Myocyte (in vitro differentiated cells): ENCODE measurements at regions not wholly inside any gene's neighbourhood (a gene's known extent, or its start where the extent isn't known, plus 50 kb on each side); places are given as distances from the start of the nearest gene placed in this dataset.
"Not testable (repeated sequence)": the region's sequence is repeated elsewhere in the genome, so short reads cannot be mapped to it uniquely, and the experiment has no call there.

Experiments used
- DNase-seq: peaks from one replicate; pipeline ENCODE4 v3.0.0-alpha.2; 2012; ENCODE audit warnings: low read depth

DNA sequence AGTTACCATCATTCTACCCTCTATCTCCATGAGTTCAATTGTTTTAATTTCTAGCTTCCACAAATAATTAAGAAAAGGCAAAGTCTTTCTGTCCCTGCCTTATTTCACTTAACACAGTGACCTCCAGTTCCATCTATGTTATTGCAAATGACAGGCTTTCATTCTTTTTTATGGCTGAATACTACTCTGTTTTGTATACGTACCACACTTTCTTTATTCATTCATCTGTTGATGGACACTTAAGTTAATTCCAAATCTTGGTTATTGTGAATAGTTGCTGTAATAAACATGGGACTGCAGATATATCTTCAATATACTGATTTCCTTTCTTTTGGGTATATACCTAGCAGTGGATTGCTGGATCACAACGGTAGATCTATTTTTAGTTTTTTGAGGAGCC, 314.1 kb downstream of the SV2B start:
- no peak for DNase-seq

DNA sequence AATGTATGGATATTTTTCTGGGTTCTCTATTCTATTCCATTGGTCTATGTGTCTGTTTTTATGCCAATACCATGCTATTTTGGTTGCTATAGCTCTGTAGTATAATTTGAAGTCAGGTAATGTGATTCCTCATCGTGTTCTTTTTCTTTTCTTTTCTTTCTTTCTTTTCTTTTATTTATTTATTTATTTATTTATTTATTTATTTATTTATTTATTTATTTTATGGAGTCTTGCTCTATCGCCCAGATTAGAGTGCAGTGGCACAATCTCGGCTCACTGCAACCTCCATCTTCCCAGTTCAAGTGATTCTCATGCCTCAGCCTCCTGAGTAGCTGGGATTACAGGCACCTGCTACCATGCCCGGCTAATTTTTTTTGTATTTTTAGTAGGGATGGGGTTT, 315.2 kb downstream of the SV2B start:
- not testable (repeated sequence) for DNase-seq

DNA sequence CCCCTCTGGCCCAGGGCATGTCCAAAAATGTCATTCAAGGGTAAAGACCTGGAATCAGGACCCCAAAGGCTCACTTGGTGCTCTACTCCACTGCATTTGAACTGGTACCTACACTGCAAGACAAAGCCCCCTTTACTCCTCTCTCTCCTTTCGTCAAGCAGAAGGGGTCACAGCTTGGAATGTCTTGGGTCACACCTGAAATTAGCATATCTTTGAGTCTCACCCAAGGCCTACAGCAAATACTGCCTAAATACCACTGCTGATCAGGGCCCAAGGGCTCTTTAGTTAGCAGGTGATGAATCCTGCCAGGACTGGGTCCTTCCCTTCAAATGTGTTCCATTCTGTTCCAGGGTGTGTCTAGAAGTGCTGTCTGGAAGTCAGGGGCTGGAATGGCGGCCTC, 320.6 kb downstream of the SV2B start:
- DNase-seq, result no peak

DNA sequence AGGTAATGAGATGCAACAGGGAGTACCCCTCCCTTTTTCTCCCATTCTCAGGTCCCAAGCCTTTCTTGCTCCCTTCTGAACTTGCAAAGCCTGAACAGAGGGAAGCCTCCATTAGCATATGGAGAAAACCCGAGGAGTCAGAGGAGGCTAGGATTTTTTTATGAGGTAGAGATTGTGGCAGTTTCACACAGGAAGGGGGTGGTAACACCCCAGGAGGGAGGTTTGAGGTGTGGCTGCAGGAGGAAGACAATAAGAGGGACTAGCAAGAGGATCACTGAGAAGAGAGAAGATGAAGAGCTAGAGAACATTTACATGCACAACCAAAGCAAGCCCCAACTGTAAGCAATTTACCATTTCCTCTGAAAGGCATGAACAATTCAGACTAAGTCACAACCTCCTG, 322.7 kb downstream of the SV2B start:
- no peak for DNase-seq

DNA sequence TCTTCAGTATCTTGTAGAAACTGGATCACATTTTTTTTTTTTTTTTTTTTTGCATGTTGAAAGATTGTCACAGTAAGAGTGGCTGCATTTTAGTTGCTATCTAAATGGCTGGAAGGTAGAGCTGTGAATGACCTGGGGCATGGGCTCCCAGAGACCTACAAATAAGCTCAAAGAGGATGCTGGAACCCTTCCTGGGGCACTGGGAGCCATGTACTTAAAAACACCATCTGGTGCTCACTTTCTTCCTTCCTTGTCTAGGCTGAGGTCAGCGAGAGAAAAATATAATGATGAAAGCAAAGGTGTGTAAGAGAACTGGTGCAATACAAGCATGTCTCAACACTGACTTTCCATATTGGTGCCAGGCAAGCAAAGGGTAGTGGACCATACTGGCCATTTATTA, 323.9 kb downstream of the SV2B start:
- no peak for DNase-seq

DNA sequence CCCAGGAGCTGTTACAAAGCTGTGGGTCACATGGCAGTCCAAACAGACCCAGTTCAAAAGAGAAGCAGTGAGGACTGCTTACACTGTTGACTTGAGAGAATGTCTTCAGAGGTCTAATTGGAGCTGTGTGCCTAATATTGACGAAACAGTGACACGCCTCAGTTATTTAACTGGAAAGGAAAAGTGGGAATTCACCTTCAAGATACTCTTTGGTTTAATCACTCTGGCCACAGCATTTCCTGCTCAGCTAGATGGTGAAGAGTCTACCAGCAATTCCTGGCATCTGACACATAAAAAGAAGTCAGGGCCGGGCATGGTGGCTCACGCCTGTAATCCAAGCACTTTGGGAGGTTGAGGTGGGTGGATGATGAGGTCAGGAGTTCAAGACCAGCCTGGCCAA, 326.4 kb downstream of the SV2B start:
- DNase-seq, result no peak

DNA sequence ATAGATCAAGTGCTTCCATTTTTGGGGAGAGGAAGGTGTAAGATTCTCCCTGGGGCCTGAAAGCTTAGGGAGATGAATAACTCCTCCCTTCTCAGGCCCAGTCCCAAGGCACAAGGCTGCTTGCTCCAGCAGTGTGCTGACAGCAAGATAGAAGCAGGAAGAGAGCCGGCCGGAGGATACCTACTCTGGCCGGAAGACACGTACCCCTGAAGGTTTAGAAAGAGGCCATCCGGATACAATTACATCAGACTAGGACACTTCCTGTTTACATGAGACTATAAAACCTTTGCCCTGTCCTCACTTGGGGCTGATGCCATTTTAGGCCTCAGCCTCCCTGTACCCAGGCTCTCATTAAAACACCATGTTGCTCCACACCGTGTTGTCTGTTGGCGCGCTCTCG, 329.9 kb downstream of the SV2B start:
- no peak for DNase-seq

DNA sequence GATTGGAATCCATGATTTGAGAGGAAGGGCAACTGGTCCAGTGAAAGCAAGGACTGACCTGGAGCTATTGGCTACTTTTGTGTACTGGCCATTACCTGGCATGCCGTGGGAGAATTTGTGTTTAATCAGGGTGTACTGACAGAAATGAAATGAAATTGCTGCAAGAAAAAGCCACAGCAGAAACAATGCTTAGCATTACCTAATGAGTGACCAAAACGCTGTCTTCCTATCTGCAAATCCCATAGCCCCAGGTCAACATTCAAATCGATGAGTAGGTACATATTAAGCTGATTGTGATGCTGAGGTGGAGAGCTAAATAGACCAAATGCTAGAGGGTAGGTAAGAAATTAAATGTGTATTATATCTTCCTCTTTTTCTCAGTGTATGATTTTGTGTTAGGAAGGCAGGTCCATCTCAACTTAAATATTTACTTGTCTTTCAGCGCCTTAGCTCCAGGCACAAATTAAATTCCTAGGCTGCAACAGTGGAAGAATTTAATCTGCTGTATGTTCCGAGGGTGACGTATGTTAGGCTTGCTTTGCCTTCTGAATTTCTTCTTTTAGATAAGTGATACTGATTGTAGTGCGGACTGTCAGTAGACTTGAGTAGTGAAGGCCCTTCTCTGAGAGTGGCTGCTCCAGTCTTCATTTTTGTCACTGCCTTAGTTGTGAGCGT, 331.1 kb downstream of the SV2B start:
- DNase-seq, result no peak

DNA sequence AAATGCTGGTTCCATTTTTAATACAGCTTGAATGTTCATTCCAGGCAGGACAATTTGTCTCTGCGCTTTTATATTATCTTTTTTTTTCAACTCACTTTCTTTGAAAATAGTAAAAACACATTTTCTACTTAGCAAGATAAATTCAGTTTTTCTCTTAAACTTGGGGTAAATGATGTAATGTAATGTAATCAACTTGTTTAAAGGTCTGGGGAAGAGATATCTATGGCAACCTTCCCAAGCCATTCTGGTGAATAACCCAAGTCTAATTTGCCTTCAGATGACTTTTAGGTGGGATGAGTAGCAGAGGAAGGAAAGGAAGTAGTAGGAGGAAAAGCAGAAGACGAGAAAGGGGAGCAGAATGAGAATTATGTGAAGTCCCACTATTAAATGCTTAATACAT, 335.1 kb downstream of the SV2B start:
- DNase-seq, result no peak

DNA sequence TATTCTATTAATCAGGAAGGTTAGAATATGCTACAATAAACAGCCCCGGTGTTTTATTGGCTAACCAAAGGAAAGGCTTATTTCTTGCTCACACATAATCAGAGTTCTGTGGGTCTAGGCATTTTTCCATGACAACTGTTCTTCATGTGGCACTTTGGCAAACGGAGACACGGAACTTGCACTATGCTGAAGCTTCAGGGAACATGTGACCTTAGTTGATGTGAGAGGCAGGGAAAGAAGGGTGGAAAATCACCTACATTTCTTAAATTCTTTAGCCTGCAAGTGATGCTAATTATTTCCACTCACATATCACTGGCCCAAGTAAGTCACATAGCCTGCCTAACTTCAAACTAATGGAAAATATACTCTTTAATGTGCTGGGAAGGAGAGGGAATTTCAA, 344.6 kb downstream of the SV2B start:
- no peak for DNase-seq

DNA sequence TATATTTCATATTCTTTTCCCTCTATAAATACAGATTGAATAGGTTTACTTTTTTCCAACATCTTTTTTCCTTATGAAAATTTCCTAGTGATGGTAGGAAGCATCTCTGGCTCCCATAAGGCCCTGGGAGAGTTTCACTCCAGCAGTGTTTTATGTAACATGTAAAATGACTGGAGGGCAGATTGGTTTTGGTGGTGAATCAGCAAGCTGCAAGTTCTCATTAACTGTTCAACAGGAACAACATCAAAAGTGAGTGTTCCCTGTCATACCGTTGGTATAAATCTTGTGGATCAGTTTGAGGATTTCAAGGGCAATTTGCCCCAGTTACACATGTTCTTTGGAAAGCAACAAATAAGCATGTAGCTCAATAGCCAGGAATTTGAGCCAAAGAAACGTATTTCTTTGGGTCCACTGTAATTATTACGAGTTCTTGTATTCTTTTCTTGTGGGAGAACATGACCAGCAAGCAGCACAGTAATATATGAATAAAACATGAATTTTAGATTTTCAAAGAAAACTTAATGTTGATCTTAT, 345.7 kb downstream of the SV2B start:
- no peak for DNase-seq

DNA sequence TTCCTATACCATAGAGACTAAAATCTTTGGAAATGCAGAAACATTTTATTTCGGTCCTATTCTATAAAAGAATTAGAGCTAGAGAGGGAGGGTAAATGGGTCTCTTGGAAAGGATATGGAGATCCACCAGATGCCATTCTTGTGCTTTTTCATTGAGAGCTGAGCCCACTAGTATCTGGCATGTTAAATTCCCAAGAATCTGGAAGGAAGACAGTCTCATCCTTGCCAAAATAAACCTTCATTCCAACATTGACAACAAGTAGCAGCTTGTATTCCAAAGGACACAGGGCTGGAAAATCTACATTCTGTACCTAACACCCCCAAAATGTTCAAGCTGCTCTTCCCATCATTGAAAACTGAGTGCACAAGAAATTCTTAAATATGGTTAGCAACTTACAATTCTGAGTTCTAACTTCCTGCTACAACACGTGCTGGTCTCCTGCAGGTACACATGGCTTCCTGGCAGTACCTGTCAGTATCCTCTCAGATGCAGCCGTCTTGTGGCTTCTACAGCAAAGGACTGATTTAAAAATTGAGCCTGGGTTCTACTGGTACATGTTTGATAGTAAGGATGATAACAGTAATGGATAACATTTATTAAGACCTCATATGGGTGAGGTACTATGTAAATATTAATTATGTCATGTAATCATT, 348.1 kb downstream of the SV2B start:
- no peak for DNase-seq

DNA sequence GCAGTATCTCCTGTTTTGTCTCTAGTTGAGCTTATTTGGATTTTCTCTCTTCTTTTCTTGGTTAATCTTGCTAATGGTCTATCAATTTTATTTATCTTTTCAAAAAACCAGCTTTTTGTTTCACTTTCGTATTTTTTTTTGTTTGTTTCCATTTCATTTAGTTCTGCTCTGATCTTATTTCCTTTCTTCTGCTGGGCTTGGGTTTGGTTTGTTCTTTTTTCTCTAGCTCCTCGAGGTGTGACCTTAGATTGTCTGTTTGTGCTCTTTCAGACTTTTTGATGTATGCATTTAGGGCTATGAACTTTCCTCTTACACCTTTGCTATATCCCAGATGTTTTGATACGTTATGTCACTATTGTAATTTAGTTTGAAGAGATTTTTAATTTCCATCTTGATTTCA, 353.3 kb downstream of the SV2B start:
- not testable (repeated sequence) for DNase-seq

DNA sequence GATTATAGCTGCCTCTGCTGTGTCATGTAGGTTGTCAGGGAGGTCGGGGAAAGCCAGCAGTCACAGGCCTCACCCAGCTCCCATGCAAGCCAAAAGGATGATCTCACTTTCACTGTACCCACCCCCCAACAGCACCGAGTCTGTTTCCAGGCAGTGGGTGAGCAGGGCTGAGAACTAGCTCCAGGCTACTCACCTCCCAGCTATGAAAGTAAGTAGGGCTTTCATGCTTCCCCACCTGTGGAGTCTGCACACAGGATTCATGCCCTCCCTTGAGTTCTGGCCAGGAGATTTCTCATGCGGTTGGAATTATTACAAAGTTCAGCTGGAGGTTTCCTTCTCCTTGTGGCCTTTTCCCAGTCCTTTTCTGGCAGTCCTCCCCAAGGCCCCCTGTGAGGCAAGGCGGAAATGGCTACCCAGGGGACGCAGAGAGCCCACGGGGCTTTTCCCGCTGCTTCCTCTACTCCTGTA, 356.2 kb downstream of the SV2B start:
- no peak for DNase-seq

DNA sequence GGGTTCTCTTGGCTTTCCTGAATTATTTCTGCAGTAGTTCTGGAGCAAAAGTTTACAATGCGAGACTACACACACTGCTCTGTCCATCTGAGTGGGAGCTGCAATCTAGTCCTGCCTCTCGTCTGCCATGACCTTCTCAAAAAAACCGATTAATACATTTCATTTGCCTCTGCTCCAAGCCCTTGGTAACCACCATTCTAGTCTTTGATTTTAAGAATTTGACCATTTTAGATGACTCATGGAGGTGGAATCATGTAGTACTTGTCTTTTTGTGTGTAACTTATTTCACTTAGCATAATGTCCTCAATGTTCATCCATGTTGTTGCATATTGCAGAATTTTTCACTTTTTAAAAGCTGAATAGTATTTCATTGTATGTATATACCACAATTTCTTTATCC, 356.9 kb downstream of the SV2B start:
- DNase-seq, result no peak

DNA sequence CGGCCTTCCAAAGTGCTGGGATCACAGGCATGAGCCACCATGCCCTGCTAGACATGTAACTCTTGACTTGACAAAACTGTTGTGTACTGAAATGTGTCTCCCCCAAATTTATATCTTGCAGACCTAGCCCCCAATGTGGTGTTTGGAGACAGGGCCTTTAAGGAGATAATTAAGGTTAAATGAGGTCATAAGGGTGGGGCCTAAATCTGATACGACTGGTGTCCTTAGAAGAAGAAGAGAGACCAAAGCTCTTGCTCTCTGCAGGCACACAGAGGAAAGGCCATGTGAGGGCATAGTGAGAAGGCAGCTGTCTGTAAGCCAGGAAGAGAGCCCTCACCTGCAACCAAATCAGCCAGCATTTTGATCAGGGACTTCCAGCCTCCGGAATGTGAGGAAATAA, 361.3 kb downstream of the SV2B start:
- DNase-seq, result no peak

DNA sequence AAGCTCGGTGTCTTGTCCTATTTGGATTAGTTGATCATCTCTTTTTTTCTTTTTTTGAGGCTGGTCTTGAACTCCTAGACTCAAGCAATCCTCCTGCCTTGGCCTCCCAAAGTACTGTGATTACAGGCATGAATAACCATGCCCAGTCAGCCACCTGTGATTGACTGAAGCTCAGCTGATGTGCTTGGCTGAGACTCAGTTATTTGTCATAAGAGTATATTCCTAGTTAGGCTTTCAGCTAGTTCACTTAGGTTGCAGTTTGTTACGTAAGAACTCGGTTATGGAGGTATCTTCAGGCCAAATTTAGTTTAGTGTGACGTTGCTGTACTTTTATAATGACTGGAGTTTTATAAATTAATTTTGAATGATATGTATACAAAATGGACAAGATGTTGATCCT, 365.0 kb downstream of the SV2B start:
- DNase-seq, result no peak

DNA sequence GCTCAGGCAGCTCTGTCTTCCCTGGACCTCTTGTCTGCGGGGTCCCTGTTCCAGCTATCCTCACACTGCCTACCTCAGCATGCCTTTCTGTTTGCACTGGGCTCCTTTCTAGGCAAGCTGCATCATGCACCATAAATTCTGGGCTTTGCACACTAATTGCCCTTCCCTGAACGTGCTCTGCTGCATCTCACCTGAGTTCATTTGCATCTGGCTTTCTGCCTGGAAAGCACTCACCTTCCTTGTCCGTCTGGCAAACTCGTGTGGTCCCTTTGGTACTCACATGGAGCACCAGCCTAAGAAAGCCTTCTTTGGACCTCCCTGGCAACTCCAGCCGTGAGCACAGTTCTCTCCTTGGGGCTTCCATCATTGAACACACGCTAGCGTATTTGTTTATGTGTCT, 365.6 kb downstream of the SV2B start:
- DNase-seq, result no peak

DNA sequence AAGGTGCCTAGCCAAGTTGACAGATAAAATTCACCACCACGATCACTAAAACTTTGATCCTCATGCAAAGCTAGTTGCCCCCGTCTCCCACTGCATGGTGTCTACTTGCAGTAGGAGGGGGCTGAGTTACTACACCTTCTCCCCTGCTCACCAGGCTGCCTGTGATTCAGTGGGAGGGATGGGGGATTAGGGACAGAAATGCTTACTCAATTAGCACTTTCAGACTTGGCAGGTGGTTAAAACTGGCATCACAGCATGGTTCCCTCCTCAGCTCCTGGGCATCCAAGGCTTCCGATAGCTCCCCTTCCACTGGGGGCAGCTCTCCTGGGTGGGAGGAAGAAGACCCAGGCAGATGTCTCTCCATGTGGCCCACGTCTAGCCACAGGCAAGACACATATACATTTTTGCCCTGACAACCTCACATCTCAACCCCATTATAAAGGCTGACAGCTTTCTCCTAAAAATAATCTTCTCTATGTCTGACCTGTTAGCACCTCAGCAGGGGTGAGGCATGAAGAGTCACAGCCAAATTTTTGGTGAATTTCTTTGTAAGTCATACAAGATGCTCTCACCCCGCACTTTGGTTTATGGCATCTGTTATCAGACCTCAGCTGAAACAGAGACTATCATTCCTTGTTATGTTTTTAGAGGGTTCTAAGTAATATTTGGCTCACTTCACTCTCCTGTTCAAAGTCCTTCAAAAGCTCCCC, 369.0 kb downstream of the SV2B start:
- DNase-seq, result no peak

DNA sequence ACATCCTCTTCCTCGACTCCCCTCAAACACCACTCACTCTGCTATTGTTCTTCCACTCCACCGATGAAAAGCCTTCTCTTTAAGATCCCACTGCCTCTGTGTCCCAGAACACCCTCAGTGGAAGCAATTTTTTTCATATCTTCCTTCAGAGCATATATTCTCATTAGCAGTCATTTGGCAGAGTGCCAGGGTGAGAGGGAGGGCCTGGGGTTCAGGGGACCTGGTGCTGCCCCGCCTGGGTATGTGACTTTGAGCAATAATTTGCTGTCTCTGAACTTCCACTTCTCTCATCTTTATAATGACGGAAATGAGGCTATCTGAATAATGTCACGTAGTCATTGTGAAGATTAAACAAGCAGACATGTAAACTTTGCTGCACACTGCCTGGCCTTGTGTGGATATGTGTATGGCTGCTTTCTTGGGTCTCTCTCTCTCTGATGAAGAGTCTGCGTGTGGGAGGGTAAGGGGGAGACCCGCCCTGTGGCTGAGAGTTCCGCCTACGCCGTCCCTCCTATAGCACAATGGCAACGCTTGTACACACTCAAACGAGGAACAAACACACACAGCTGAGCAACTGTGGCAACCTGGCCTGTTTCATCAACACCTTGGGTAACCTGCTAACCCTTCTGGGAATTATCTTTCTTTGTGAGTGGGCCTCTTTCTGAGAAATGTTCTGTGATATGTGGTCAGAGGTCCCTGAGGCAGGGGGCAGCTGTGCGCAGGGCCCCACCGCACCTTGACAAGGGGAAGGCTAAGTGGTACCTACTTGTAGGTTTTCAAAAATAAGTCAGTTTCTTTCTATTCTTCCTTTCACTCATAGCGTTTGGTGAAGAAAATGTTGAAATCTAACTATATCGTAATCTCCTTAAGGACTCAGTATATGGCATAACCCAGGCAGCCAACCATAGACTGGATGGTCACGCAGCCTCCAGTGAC, 369.8 kb downstream of the SV2B start:
- DNase-seq, result no peak

DNA sequence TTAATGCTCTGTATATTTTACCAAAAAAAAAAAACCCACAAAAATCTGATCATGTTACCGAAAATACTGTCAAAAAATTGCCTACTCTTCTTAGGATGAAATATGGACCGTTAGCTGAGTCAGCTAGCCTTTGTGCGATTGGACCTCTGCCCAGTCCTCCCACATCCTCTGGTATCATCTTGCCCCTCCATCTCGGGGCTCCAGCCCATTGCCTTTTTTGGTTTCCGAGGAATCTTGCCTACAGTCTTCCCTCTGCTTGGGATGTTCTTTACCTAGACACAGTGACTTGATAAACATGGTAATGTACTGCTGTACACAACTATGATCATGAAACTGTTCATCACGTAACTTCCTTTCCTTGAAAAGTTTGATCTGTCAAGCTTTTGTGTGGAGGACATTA, 371.4 kb downstream of the SV2B start:
- no peak for DNase-seq
